Stimulated activated naive CD4-positive, alpha-beta T cell (primary cell): ENCODE measurements at regions not wholly inside any gene's neighbourhood (a gene's known extent, or its start where the extent isn't known, plus 50 kb on each side); places are given as distances from the start of the nearest gene placed in this dataset.
"Not testable (repeated sequence)": the region's sequence is repeated elsewhere in the genome, so short reads cannot be mapped to it uniquely, and the experiment has no call there.

ENCODE experiments used
- DNase-seq, 6 experiments: peaks; one replicate each; lab custom pipeline; 2025; lab: John Stamatoyannopoulos, UW

- DNase-seq: not testable (repeated sequence)
Measured at GRCh38 chr4:82301390-82301789, 72.4 kb downstream of the HNRNPD start.

- DNase-seq: no peak
Measured at GRCh38 chr4:82293304-82293703, 80.5 kb downstream of the HNRNPD start.

GRCh38 chr4:82287720-82288119, 86.1 kb downstream of the HNRNPD start:
- no peak for DNase-seq

GRCh38 chr4:82284858-82285805, 88.7 kb downstream of the HNRNPD start:
- peak; percentile 98 to 100 (median 100) for DNase-seq

- DNase-seq: no peak
Measured at GRCh38 chr4:82284475-82284857, 89.3 kb downstream of the HNRNPD start.

- no peak for DNase-seq
Measured at GRCh38 chr4:82282875-82283274, 90.9 kb downstream of the HNRNPD start.

GRCh38 chr4:82279550-82279949, 94.2 kb downstream of the HNRNPD start:
- not testable (repeated sequence) for DNase-seq

GRCh38 chr4:82276332-82276640, 97.5 kb downstream of the HNRNPD start:
- no peak for DNase-seq

GRCh38 chr4:82275431-82276331, 98.1 kb downstream of the HNRNPD start:
- DNase-seq: no peak

- DNase-seq: not testable (repeated sequence)
Measured at GRCh38 chr4:82274700-82275099, 99.1 kb downstream of the HNRNPD start.

GRCh38 chr4:82272523-82272922, 101.3 kb downstream of the HNRNPD start:
- DNase-seq: not testable (repeated sequence)

- DNase-seq: not testable (repeated sequence)
Measured at GRCh38 chr4:82271915-82272480, 101.8 kb downstream of the HNRNPD start.

GRCh38 chr4:82268826-82269193, 105.0 kb downstream of the HNRNPD start:
- no peak for DNase-seq

GRCh38 chr4:82268050-82268825, 105.6 kb downstream of the HNRNPD start:
- DNase-seq: peak in 4 of 6 experiments; percentile 22 to 63 (median 38)

GRCh38 chr4:82267506-82267905, 106.3 kb downstream of the HNRNPD start:
- no peak for DNase-seq

- DNase-seq: no peak
Measured at GRCh38 chr4:82266345-82266744, 107.4 kb downstream of the HNRNPD start.

GRCh38 chr4:82261084-82261483, 112.7 kb downstream of the HNRNPD start:
- no peak for DNase-seq

GRCh38 chr4:82260632-82261031, 113.2 kb downstream of the HNRNPD start:
- no peak for DNase-seq

- DNase-seq: no peak
Measured at GRCh38 chr4:82256718-82257117, 117.1 kb downstream of the HNRNPD start.

- no peak for DNase-seq
Measured at GRCh38 chr4:82255657-82256056, 118.1 kb downstream of the HNRNPD start.

- DNase-seq: no peak
Measured at GRCh38 chr4:82248903-82249632, 124.7 kb downstream of the HNRNPD start.
